ENCODE measurements at regions not wholly inside any gene's neighbourhood (a gene's known extent, or its start where the extent isn't known, plus 50 kb on each side); places are given as distances from the start of the nearest gene placed in this dataset.
"Not testable (repeated sequence)": the region's sequence is repeated elsewhere in the genome, so short reads cannot be mapped to it uniquely, and the experiment has no call there.

- DNase-seq (ENCODE audit: low read depth in 3 of 3), result no peak
Observed at GRCh38 chr6:1004885-1005630, 306.8 kb upstream of the FOXQ1 start.

DNA sequence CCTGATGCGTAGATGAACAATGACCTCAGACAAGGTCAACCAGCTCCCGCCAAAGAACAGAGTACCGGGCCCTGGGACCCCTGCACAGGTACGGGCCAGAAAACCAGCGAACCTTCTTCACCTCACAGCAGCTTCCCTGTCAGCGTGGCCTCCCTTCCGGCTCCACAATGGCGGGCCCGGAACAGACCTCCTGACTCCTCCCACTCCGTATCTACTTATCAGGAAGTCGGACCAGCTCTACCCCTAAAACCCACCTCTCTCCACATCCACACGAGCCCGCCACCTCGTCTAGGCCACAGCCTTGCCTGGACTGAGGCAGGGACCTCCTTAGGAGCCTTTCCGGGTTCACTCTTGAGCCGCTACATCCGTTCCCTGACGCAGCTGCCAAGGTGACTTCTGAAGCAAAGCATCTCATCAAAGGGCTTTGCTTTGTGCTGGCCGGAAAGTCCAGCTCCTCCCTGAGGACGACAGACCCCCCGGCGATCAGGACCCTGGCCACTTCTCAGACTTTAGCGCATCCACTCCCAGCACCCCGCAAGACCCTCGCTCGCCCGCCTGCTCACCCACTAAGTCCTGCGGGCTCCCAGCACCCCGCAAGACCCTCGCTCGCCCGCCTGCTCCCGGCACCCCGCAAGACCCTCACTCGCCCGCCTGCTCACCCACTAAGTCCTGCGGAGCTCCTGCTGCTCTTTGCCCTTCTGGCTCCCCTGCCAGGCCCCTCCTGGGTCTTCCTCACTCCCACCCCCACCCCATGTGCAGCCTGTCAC lies 308.3 kb upstream of the FOXQ1 start:
- no peak for DNase-seq (ENCODE audit: low read depth in 3 of 3)

DNA sequence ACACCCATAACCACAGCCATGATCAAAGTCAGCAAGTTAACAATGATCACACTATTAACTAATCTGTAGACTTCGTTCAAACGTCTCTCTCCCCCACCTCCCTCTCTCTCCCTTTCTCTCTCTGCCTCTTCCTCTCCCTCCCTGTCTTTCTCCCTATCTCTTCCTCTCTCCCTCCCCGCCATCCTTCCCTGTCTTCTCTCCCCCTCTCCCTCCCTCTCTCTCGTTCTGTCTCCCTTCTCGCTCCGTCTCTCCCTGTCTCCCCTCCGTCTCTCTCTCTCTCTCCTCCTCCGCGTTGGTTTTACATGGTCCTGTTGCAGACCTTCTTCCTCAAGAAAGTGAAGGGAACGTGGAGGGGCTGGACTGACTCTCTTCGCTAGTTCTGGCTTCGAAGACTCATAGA lies 308.9 kb upstream of the FOXQ1 start:
- DNase-seq (ENCODE audit: low read depth in 3 of 3), result no peak

DNA sequence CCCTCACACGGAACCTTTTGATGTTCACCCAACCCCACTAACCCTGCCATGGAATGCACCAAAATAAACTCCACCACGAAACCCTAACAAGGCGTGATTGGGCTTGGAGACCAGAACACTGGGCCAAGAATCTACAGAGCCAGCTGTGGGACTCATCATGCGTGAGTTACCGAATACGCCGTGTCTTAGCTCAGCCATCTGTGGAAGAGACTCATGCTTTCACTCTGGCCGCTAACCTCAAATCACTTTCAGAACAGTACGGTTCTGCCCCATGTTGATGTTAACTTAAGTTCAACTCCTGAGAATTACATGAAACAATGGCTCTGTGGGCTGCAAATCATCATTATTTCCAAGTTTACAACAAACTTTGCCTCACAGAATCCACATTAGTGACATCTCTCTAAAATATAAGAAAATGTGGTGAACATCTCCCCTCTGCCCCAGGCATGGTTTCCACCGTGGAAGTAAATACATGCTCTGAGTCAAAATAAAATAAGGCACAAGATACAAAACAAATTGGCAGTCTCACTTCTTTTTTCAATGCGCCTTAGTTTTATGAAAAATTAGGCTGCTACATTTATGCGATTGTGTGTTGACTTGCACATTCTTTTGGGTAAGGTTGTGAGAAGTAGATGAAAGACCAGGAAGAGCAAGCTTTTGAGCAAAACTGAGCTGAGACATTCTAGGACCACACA lies 308.9 kb upstream of the EXOC2 start:
- no peak for DNase-seq (ENCODE audit: low read depth in 3 of 3)

- DNase-seq (ENCODE audit: low read depth in 3 of 3), result no peak
Observed at GRCh38 chr6:999552-999951, 306.6 kb upstream of the EXOC2 start.

DNA sequence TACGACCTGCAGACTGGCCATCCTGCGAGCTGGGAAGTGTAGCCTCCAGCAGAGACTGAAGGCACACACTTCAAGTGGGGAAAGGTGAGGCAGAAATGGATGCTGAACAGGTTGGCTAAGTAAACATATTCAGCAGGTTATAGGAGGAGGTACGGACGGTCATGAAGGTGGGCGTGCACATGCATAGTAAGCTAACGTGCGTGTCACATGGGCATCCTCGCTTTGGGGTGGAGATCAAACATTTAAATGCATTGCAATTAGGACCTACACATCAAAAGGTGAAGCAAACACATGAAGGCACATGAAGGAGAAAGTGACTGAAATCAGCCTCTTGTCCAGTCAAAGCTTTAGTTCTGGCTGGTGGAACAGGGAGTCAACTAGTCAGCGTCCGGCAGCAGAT lies 305.6 kb upstream of the EXOC2 start:
- no peak for DNase-seq (ENCODE audit: low read depth in 3 of 3)

GRCh38 chr6:996271-996852 lies 303.4 kb upstream of the EXOC2 start:
- no peak for DNase-seq (ENCODE audit: low read depth in 3 of 3)

- no peak for DNase-seq (ENCODE audit: low read depth in 3 of 3)
Observed at GRCh38 chr6:991192-991591, 298.3 kb upstream of the EXOC2 start.

GRCh38 chr6:984031-984430 lies 291.1 kb upstream of the EXOC2 start:
- no peak for DNase-seq (ENCODE audit: low read depth in 3 of 3)

DNA sequence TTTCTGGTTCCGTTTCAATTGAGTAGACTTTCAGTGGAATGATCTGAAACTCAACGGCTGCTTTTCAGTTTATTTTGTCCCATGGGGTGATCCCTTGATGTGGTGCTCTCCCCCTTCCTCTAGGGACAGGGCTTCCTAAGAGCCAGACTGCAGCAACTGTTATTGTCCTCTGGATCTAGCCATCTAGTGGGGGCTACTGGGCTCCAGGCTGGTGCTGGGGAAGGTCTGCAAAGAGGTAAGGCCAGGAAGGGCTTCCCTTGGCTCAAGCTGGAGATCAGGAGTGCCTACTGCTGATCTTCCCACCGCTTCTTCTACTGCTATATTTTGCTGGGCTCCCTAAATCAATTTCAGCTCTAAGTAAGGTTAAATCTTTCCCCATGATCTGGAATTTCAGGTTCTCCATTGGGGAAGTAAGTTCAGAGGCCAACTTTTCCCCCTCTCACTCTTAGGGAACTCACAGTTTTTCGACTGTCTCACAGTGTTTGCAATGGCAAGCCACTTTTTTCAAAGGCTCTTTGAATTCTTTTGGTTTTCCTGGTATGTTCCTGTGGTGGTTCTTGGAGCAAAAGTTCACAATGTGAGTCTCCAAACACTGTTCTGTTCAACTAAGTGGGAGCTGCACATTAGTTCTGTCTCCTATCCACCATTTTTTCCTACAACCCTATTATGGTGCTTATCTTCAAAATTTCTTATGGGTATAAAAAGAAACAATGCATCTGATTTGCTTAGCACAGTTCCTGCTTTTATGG lies 286.2 kb upstream of the EXOC2 start:
- DNase-seq (ENCODE audit: low read depth in 3 of 3), result no peak

DNA sequence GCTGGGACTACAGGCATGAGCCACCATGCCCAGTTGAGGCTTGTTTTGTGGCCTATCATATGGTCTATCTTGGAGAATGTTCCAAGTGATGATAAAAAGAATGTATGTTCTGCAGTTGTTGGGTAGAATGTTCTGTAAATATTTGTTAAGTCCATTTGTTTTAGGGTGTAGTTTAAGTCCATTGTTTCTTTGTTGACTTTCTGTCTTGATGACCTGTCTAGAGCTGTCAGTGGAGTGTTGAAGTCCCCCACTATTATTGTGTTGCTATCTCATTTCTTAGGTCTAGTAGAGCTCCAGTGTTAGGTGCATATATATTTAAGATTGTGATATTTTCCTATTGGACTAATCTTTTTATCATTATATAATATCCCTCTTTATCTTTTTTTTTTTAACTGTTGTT lies 284.3 kb upstream of the EXOC2 start:
- not testable (repeated sequence) for DNase-seq (ENCODE audit: low read depth in 3 of 3)

- no peak for DNase-seq (ENCODE audit: low read depth in 3 of 3)
Observed at GRCh38 chr6:971981-972640, 279.2 kb upstream of the EXOC2 start.

- DNase-seq (ENCODE audit: low read depth in 3 of 3), result no peak
Observed at GRCh38 chr6:968791-969190, 275.9 kb upstream of the EXOC2 start.

- DNase-seq (ENCODE audit: low read depth in 3 of 3), result no peak
Observed at GRCh38 chr6:967701-968100, 274.8 kb upstream of the EXOC2 start.

- DNase-seq (ENCODE audit: low read depth in 3 of 3), result no peak
Observed at GRCh38 chr6:965343-965742, 272.4 kb upstream of the EXOC2 start.

DNA sequence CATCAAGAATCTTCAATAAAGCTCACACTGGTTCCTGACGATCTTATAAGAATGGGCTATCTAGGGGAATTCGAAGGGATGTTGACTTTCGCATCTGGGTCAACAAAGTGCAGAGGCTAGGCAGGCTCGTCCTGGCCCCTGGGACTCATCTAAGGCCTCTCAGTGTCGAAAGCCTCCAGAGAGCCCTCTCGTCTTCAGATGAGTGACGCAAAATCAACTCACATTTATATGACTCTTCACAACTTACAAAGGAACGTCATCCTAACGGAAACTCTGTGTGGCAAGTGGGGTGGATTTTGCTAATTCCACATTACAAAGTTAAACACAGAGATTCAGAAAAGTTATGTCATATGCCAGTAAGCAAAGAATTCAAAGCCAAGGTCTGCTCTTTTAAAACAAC lies 270.5 kb upstream of the EXOC2 start:
- DNase-seq (ENCODE audit: low read depth in 3 of 3), result no peak

DNA sequence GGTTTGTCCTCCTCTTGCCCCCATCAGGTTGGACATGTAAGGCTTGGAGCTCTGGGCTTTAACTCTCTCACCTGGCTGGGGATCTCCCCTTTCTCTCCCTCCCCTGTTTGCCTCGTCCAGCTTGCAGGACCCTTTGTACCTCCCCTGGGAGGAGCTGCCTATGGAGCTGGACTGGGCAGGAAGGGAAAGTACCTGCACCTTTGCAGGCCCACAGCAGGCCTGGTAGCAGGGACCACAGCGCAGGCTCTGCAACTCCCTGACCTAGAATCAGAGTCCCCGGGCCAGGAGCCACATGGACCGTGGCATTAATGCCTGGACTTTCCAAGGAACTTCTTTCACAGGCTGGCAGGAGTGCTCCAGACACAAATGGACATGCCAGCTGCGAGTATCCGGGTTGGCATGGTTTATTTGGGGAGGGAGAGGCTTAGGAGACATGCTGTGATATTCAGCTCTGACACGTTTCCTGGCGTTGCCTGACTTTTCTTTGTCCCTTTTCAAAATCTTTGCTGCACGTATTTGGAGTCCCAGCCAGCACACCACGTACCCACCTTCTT lies 268.5 kb upstream of the EXOC2 start:
- no peak for DNase-seq (ENCODE audit: low read depth in 3 of 3)

- DNase-seq (ENCODE audit: low read depth in 3 of 3), result no peak
Observed at GRCh38 chr6:960356-960755, 267.4 kb upstream of the EXOC2 start.

GRCh38 chr6:958488-958887 lies 265.5 kb upstream of the EXOC2 start:
- DNase-seq (ENCODE audit: low read depth in 3 of 3), result no peak

- DNase-seq (ENCODE audit: low read depth in 3 of 3), result no peak
Observed at GRCh38 chr6:951399-952181, 258.7 kb upstream of the EXOC2 start.

Measured in stimulated activated CD4-positive, alpha-beta T cell treated with anti-CD3 and anti-CD28 coated beads, TNF-alpha, amount 100 ng/mL, for 48 hours (primary cell).